ENCODE measurements at regions not wholly inside any gene's neighbourhood (a gene's known extent, or its start where the extent isn't known, plus 50 kb on each side); places are given as distances from the start of the nearest gene placed in this dataset.

DNA sequence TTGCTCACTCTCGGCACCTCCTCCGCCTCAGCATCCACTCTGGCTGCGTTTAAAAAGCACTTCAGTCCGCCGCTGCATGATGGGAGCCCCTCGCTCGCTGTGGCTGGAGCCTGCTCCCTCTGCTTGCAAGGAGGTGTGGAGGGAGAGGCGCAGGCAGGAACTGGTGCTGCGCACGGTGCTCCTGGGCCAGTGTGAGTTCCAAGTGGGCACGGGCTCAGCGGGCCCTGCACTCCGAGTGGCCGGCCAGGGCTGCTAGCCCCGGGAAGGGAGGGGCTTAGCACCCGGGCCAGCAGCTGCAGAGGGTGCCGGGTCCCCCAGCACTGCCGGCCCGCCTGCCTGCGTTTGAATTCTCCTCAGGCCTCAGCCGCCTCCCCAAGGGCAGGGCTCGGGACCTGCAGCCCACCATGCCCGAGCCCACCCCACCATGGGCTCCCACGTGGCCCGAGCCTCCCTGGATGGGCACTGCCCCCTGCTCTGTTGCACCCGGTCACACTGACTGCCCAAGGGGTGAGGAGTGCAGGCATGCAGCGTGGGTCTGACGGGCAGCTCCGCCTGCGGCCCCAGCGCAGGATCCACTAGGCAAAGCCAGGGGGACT lies 1599.5 kb downstream of the NCAM2 start:
- Histone ChIP-seq H3K27ac (no peak overlapping the region), H3K36me3 (no peaks in the 10 kb centered on the region), H3K4me1 (no peaks in the 10 kb centered on the region), H3K9me3 (peaks cover 0 to 15% (median 4%) of the 10 kb centered on the region in 3 donors), H3K27me3 (no peaks in the 10 kb centered on the region), H3K4me3 (no peak overlapping the region)
- TF ChIP-seq POLR2A (IDR thresholded peaks at IDR 0.05), result no peak
- TF ChIP-seq CTCF (IDR thresholded peaks at IDR 0.05), result no peak
- no peak for DNase-seq
- WGBS, 2 donors, result 84 to 86% methylated on average over 8 to 22 of the region's 31 CpGs
- intact Hi-C loops (cut with DNase I), result no loop called here

DNA sequence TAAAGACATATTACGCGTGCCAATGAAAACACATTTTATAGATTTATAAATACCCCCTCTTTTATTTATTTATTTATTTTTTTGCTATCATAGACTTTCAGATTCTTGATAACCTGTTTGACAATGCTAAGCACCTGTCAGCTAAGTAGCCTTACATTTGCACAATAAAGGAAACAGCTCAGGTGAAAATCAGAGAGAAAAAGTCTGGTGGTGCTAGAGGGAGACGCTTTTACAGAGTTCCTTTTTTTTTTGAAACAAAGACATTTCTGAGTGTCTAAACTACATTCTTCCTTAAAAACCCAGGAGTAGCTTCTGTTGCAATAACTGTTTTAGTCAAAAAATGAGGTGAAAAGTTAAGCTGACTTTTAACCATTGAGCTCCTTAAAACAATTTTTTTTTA lies 1611.6 kb downstream of the NCAM2 start:
- no peaks in the 10 kb centered on the region for H3K4me1 ChIP-seq
- intact Hi-C loops (cut with DNase I), result no loop called here
- 59 to 63% methylated on average over 3 of the region's 3 CpGs for whole genome bisulfite sequencing, 2 donors
- H3K27ac ChIP-seq, result no peak overlapping the region
- no peaks in the 10 kb centered on the region for H3K9me3 ChIP-seq
- H3K27me3 ChIP-seq, result no peaks in the 10 kb centered on the region
- H3K36me3 ChIP-seq, result no peaks in the 10 kb centered on the region
- H3K4me3 ChIP-seq, result no peak overlapping the region
- no peak for DNase-seq
- TF ChIP-seq POLR2A (IDR thresholded peaks at IDR 0.05), result no peak
- TF ChIP-seq CTCF (IDR thresholded peaks at IDR 0.05), result no peak

- intact Hi-C loops (cut with DNase I), result no loop called here
- Histone ChIP-seq H3K36me3 (no peaks in the 10 kb centered on the region), H3K27me3 (no peaks in the 10 kb centered on the region), H3K4me3 (no peak overlapping the region), H3K4me1 (no peaks in the 10 kb centered on the region), H3K27ac (no peak overlapping the region), H3K9me3 (peaks cover 0 to 9% (median 0%) of the 10 kb centered on the region in 3 donors)
- no peak for DNase-seq
- no peak for TF ChIP-seq CTCF (IDR thresholded peaks at IDR 0.05)
- no peak for TF ChIP-seq POLR2A (IDR thresholded peaks at IDR 0.05)
- 85 to 90% methylated on average over 1 of the region's 1 CpG for WGBS, 2 donors
Observed at GRCh38 chr21:22627911-22628310, 1629.7 kb downstream of the NCAM2 start.

- TF ChIP-seq POLR2A (IDR thresholded peaks at IDR 0.05) (no peak), CTCF (IDR thresholded peaks at IDR 0.05) (no peak)
- Histone ChIP-seq H3K4me3 (no peak overlapping the region), H3K36me3 (no peaks in the 10 kb centered on the region), H3K9me3 (peaks cover 0 to 9% (median 0%) of the 10 kb centered on the region in 3 donors), H3K27me3 (no peaks in the 10 kb centered on the region), H3K27ac (no peak overlapping the region), H3K4me1 (no peaks in the 10 kb centered on the region)
- DNase-seq, result no peak
- WGBS, 2 donors, result 68 to 77% methylated on average over 3 of the region's 3 CpGs
- intact Hi-C loops (cut with DNase I), result no loop called here
Observed at GRCh38 chr21:22630953-22631465, 1632.8 kb downstream of the NCAM2 start.

DNA sequence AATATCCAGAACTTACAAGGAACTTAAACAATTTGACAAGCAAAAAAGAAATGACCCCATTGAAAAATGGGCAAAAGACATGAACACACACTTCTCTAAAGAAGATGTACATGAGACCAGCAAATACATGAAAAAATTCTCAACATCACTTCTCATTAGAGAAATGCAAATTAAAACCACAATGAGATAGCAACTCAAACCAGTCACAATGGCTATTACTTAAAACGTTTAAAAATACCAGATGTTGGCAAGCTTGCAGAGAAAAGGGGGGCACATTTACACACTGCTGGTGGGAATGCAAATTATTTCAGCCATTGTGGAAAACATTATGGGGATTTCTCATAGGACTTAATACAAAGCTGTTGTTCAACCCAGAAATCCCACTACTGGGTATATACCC lies 1634.0 kb downstream of the NCAM2 start:
- TF ChIP-seq CTCF (IDR thresholded peaks at IDR 0.05) (no peak), POLR2A (IDR thresholded peaks at IDR 0.05) (no peak)
- no peak overlapping the region for H3K27ac ChIP-seq
- H3K4me3 ChIP-seq, result no peak overlapping the region
- intact Hi-C loops (cut with DNase I), result no loop called here
- 25 to 38% methylated on average over 1 of the region's 1 CpG for WGBS, 2 donors
- no peak for DNase-seq
- no peaks in the 10 kb centered on the region for H3K4me1 ChIP-seq
- H3K27me3 ChIP-seq, result no peaks in the 10 kb centered on the region
- H3K9me3 ChIP-seq, result peaks cover 0 to under 1% (median 0%) of the 10 kb centered on the region in 3 donors
- no peaks in the 10 kb centered on the region for H3K36me3 ChIP-seq
